HEK293T (cell line): ENCODE measurements at regions not wholly inside any gene's neighbourhood (a gene's known extent, or its start where the extent isn't known, plus 50 kb on each side); places are given as distances from the start of the nearest gene placed in this dataset.

Experiments
- ARNT ChIP-seq: fragments of 450-650 bp; IDR thresholded peaks from 2 replicates; pipeline ENCODE4 v1.6.1; 2017; ENCODE audit warnings: mild to moderate bottlenecking
- BHLHE40 ChIP-seq: fragments of 450-650 bp; IDR thresholded peaks from 2 replicates; pipeline ENCODE4 v1.6.1; 2016; ENCODE audit warnings: mild to moderate bottlenecking, moderate library complexity, borderline replicate concordance
- CTBP1 ChIP-seq: fragments of 450-650 bp; IDR thresholded peaks from 2 replicates; pipeline ENCODE4 v1.6.1; 2016; ENCODE audit warnings: borderline replicate concordance
- ELF4 ChIP-seq: fragments of 450-650 bp; IDR thresholded peaks from 2 replicates; pipeline ENCODE4 v1.6.1; 2017; ENCODE audit warnings: antibody characterized with exemption
- FOXK2 ChIP-seq: fragments of 450-650 bp; IDR thresholded peaks from 2 replicates; pipeline ENCODE4 v1.6.1; 2016; ENCODE audit warnings: mild to moderate bottlenecking
- L3MBTL2 ChIP-seq: fragments of 450-650 bp; conservative IDR thresholded peaks from 2 replicates; pipeline ENCODE4 v1.6.1; 2016; ENCODE audit warnings: mild to moderate bottlenecking
- SP1 ChIP-seq: fragments of 450-650 bp; IDR thresholded peaks from 2 replicates; pipeline ENCODE4 v1.6.1; 2017
- SUZ12 ChIP-seq: fragments of 450-650 bp; IDR thresholded peaks from 2 replicates; pipeline ENCODE4 v1.6.1; 2016; ENCODE audit warnings: mild to moderate bottlenecking
- TARDBP ChIP-seq: fragments of 450-650 bp; IDR thresholded peaks from 2 replicates; pipeline ENCODE4 v1.6.1; 2016

DNA sequence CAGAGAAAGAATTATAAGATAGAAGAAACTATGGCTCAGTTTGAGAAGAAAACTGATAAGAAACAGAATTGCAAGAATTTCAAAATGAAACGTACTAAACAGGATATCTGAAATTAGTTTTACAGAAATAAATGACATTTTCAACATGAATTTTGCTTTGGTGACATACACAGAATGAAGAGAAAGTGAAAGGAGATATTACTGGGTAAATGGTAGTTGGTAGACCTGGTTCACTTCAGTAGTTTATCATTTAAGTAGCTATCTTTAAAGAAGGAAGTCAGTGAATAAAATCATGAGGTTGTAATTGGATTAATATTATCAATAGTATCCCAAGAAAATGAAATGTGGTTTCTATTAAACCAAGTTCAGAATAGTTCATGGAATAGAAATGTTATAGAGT, 395.5 kb upstream of the SMIM31 start:
- TF ChIP-seq ARNT (no peak), SP1 (no peak), TARDBP (no peak), SUZ12 (no peak), FOXK2 (no peak), ELF4 (no peak), BHLHE40 (no peak), CTBP1 (no peak), L3MBTL2 (no peak)
